ENCODE measurements at regions not wholly inside any gene's neighbourhood (a gene's known extent, or its start where the extent isn't known, plus 50 kb on each side); places are given as distances from the start of the nearest gene placed in this dataset.

DNA sequence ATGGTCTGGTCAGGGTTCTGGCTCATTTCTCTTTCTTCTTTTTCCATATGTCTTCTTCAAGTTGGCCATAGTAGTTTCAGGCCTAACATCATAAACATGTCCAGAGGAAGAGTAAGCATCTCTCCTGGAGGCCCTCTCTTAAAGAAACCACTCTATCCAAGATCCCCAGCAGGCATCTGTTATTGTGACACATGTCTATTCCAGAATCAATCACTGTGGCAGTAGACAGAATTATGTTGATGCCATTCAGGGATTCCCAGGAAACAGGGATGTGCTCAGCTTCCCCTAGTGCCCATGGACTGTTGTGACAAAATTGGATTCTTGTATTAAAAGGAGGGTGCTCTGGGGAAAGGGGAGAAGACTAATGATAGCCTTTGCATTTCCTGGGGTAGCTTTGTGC, 224.0 kb downstream of the HNRNPD start:
- H3K4me1 Mint-ChIP-seq: no peaks in the 10 kb centered on the region
- no peak for DNase-seq
- H3K4me3 Mint-ChIP-seq: no peak overlapping the region
- Histone ChIP-seq H3K4me1 (ENCODE audit: control insufficient read depth in 1 of 2, insufficient read depth in 2 of 2, low read length in 2 of 2) (no peaks in the 10 kb centered on the region), H3K27me3 (ENCODE audit: control insufficient read depth in 2 of 2, insufficient read depth in 2 of 2, low read length in 2 of 2) (no peaks in the 10 kb centered on the region), H3K9ac (ENCODE audit: insufficient read depth, low read length, poor library complexity, severe bottlenecking) (no peak overlapping the region), H3K79me2 (ENCODE audit: insufficient read depth, low read length) (no peaks in the 10 kb centered on the region), H2AFZ (ENCODE audit: insufficient read depth, low read depth, low read length, poor library complexity, severe bottlenecking) (no peak overlapping the region), H3K36me3 (replicated peaks in 1 of 2; ENCODE audit: control insufficient read depth in 1 of 2, insufficient read depth in 2 of 2, low read length in 2 of 2) (no peaks in the 10 kb centered on the region), H3K27ac (ENCODE audit: low read depth in 1 of 2, low read length in 2 of 2) (no peak overlapping the region), H3K4me2 (replicated peaks; ENCODE audit: extremely low read depth, low read length, poor library complexity, severe bottlenecking) (no peak overlapping the region), H4K20me1 (ENCODE audit: insufficient read depth, low read length) (no peaks in the 10 kb centered on the region), H3K4me3 (replicated peaks in 1 of 3; ENCODE audit: low read depth in 2 of 3, low read length in 3 of 3) (no peak overlapping the region), H3K9me3 (replicated peaks in 1 of 2; ENCODE audit: control insufficient read depth in 1 of 2, insufficient read depth in 1 of 2, low read length in 2 of 2) (no peaks in the 10 kb centered on the region)
- no peak overlapping the region for H3K27ac Mint-ChIP-seq
- H3K9me3 Mint-ChIP-seq: peaks cover 0 to 12% (median 4%) of the 10 kb centered on the region in 7 donors
- intact Hi-C loops (cut with micrococcal nuclease): no loop called here
- peaks cover 0 to 6% (median 0%) of the 10 kb centered on the region in 3 donors for H3K27me3 Mint-ChIP-seq (ENCODE audit: low read depth in 3 of 3)
- TF ChIP-seq CTCF (IDR thresholded peaks at IDR 0.05): no peak
- H3K36me3 Mint-ChIP-seq: no peaks in the 10 kb centered on the region

DNA sequence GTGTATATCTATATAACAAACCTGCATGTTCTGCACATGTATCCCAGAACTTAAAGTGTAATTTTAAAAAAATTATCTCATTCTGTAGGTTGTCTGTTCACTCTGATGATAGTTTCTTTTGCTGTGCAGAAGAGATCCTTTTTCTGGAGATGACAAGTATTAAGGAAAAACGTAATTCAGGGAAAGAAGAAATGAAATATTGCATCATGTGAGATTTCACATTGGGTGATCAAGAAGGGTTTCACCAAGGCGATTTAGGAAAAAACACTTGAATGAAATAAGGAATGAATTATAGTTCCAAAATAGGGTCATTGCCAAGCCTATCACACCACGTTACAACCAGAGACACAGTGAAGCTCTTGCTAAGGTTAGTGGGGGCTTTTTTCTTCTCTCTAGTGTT, 227.9 kb downstream of the HNRNPD start:
- Histone ChIP-seq H4K20me1 (ENCODE audit: insufficient read depth, low read length) (no peaks in the 10 kb centered on the region), H3K36me3 (replicated peaks in 1 of 2; ENCODE audit: control insufficient read depth in 1 of 2, insufficient read depth in 2 of 2, low read length in 2 of 2) (no peaks in the 10 kb centered on the region), H3K9me3 (replicated peaks in 1 of 2; ENCODE audit: control insufficient read depth in 1 of 2, insufficient read depth in 1 of 2, low read length in 2 of 2) (no peaks in the 10 kb centered on the region), H3K27ac (ENCODE audit: low read depth in 1 of 2, low read length in 2 of 2) (no peak overlapping the region), H3K4me3 (replicated peaks in 1 of 3; ENCODE audit: low read depth in 2 of 3, low read length in 3 of 3) (no peak overlapping the region), H3K4me2 (replicated peaks; ENCODE audit: extremely low read depth, low read length, poor library complexity, severe bottlenecking) (no peak overlapping the region), H3K4me1 (ENCODE audit: control insufficient read depth in 1 of 2, insufficient read depth in 2 of 2, low read length in 2 of 2) (no peaks in the 10 kb centered on the region), H3K79me2 (ENCODE audit: insufficient read depth, low read length) (no peaks in the 10 kb centered on the region), H3K9ac (ENCODE audit: insufficient read depth, low read length, poor library complexity, severe bottlenecking) (no peak overlapping the region), H3K27me3 (ENCODE audit: control insufficient read depth in 2 of 2, insufficient read depth in 2 of 2, low read length in 2 of 2) (no peaks in the 10 kb centered on the region), H2AFZ (ENCODE audit: insufficient read depth, low read depth, low read length, poor library complexity, severe bottlenecking) (no peak overlapping the region)
- Mint-ChIP-seq H3K4me1 (no peaks in the 10 kb centered on the region), H3K9me3 (no peaks in the 10 kb centered on the region), H3K27ac (no peak overlapping the region), H3K27me3 (ENCODE audit: low read depth in 3 of 3) (peaks cover 0 to 4% (median 0%) of the 10 kb centered on the region in 3 donors), H3K36me3 (no peaks in the 10 kb centered on the region), H3K4me3 (no peak overlapping the region)
- intact Hi-C loops (cut with micrococcal nuclease): no loop called here
- WGBS (ENCODE audit: insufficient coverage): 60% methylated on average over 1 of the region's 3 CpGs
- no peak for DNase-seq
- no peak for TF ChIP-seq CTCF (IDR thresholded peaks at IDR 0.05)

Data from CD14-positive monocyte (primary cell).